Dermis blood vessel endothelial cell (primary cell): ENCODE measurements at regions not wholly inside any gene's neighbourhood (a gene's known extent, or its start where the extent isn't known, plus 50 kb on each side); places are given as distances from the start of the nearest gene placed in this dataset.

Experiments used
- DNase-seq: peaks from one replicate; pipeline ENCODE4 v3.0.0; 2010

DNA sequence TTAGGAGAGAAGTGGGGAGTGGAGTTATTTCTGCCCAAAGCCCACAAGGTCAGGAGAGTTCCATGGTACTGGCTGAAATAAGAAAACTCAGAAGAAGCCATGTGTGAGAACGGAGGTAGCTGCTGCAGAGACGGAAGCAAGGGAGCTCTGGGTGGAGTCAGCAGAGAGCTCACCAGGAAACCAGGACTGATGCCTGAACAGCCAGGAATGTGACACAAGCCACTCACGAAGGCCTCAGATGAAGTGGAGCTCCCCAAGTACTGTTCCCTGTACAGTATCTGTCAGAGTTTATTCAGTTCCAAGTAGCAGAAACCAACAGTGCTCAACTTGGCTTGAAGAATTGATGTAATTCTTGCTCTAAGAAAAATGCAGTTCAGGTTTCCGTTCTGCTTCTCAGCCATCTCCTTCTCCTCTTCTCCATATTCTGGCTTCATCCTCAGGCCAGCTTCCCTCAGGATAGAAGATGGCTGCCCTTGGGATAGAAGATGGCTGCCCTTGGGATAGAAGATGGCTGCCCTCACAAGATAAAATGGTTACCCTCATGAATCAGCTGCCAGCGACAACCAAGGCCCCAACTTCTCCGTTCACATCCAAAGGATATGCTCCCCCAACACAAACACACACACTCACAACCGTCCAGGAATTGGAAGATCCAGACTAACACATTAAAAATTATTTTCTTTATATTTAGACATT, 117.4 kb upstream of the SH3BP4 start:
- DNase-seq, result no peak

DNA sequence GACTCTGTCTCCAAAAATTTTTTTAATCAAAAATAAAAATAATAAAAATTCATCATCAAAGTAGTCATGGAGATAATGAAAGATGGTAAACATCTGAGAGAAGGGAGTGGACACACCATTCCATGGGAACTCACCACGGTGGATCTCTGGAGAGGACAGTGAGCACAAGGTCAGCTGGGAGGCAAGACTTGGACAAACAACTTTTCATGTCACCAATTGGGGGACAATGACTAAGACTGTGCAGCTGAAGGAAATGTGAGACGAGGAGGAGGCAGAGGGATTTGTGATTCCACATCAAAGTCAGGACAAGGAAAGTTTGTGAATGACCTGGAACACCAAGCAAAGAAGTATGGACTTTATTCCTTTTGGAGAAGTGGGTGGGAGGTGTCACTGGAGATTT, 121.0 kb upstream of the SH3BP4 start:
- DNase-seq, result no peak

- DNase-seq, result no peak
Observed at GRCh38 chr2:234829074-234829455, 122.8 kb upstream of the SH3BP4 start.

DNA sequence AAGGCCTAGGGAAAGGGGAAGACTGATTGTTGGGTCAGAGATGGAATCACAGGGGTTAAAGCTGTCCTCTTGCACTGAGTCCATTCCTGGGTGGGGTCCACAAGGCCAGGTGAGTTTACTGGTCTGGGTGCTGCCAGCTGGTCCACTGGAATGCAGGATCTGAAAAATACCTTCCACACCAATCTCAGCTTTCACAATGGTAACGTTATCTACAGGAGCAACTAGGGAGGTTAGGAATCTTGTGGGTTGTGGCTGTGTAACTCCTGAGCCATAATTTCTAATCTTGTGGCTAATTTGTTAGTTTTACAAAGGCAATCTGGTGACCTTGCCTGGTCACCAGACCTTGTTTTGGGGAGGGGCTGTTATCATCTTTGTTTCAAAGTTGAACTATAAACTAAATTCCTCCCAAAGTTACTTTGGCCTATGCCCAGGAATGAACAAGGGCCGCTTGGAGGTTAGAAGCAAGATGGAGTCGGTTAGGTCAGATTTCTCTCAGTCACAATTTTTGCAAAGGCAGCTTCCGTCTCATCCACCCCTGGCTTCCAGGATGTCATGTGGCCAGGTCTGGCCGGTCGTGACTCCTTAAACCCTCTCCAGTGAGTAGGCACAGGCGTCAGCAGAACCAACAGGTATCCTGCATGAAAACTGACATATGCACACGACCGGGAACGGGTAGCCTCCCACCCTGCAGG, 123.3 kb upstream of the SH3BP4 start:
- no peak for DNase-seq

- DNase-seq, result no peak
Observed at GRCh38 chr2:234827096-234827860, 124.5 kb upstream of the SH3BP4 start.

GRCh38 chr2:234826681-234827080, 125.1 kb upstream of the SH3BP4 start:
- DNase-seq, result no peak

DNA sequence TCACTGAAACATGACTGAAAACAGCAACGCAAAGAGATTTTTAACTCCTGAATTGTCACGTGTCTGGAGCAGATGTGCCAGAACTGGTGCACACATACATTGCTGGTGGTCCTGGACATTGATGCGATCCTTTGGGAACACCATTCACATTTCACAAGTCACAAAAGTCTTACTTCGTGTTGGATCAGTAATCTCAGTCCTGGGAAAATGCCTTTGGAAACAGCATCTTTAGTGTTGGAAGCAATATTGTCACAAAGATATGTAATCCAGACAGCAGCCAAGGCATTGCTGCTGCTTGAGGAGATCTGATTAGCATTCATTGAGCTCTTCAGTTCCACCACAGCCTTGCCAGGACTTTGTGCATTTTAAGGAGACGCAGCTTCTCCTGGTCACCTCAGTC, 126.2 kb upstream of the SH3BP4 start:
- DNase-seq, result no peak

- peak; percentile 97 for DNase-seq
Observed at GRCh38 chr2:234823877-234824376, 127.9 kb upstream of the SH3BP4 start.

DNA sequence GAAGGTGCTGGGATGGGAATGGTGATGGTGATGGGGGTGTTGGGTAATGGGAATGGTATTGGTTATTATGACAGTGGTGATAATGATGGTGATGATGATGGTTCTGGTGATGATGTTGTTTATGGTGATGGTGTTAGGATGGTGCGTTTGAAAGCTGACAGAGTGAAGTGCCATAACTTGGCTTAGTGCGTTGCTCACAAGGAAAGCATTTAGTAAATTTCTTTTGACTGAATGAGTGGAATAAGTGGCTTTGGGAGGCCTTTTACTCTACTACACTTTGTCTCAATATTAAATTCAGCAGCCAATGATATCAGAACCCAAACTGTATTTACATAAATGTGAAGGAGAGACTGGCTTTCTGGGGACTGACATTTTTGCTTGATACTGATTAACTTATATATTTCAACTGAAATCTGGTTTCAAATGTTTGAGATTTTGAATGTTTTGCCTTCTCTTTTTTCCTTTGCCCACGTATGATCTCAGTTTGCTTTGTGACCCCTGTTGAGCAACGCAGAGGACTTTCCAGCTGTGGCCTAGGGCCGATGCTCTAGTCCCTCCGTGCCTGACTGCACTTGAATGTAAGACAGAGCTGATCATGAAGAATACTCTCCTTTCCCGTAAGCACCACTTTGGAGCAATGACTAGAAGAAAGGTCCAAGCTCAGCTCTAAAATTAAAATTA, 128.5 kb upstream of the SH3BP4 start:
- no peak for DNase-seq

DNA sequence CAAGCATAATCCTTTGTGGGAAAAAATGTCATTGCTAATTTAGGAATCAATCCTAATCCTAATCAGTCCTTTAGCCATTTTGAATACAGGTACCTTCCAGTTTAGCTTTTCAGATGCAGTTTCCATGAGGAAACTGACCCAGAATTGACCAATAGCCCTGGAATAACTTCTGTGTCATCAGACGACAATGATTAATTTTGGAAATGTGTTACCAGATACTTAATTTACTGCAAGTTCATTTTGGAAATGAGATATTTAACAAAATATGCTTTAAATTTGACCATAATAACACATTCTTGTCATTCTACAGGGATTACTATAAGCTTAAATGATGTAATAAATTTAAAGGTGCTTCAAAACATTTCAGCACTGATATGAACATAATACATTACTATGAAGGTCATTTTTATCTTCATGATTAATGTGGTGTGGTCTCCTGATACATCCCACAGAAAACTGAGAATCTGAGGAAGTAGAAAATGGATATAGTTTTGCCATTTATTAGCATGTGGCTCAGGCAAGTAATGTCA, 129.8 kb upstream of the SH3BP4 start:
- no peak for DNase-seq

GRCh38 chr2:234818937-234819336, 132.9 kb upstream of the SH3BP4 start:
- DNase-seq, result peak; percentile 12

DNA sequence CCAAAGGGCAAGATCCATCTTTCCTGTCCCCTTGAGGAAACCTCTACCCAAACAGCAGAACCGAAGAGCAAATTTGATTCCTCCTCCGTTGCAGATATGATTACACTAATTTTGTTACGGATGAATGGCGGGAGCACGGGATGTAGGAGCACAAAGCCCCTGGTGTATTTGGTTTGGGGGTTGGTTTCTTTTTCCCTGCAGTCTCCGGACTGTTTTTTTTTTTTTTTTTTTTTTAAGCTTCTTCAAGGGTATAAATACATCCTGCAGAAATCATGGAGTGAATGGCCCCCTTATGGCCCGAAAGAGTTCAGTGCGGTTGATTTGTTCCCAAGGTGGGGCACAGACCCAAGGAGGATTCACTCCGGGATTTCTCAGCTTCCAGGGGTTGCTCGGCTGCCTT, 135.3 kb upstream of the SH3BP4 start:
- no peak for DNase-seq

DNA sequence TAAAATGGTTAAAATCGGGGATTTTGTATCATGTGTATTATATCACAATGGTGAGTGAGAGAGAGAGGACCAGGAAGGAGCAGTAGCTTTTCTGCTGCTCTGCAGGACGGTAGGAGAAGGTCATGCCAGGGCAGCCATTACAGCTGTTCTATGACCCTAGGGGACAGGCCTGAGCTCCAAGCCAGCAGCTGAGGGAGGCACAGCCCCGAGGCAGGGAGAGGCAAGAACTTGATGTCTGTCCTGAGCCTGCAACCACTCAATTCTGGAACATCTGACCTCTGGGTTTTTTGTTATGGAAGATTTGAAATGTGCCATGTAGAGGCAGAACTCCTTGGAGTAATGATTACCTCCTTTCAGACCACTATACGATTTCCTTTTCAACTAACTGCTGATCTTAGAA, 135.8 kb upstream of the SH3BP4 start:
- no peak for DNase-seq

DNA sequence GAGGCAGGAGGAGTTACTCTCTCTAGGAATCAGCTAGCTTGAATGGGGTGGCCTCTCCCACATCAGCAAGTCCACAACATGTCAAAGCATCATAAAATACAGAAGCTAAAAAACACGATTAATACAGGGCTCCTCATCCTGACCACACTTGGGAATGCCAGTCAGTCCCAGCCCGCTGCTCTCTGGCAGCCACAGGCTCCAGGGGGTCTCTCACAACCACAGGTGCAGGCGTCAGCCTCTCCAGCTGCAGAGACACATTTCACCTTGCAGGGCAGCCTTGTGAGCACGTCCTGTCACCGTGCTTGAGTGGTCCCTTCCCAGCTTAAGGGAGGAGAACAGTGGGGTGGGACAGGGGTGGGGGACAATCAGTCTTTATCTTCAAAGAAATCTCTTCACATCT, 137.4 kb upstream of the SH3BP4 start:
- DNase-seq, result no peak

GRCh38 chr2:234812851-234813250, 139.0 kb upstream of the SH3BP4 start:
- DNase-seq, result no peak

DNA sequence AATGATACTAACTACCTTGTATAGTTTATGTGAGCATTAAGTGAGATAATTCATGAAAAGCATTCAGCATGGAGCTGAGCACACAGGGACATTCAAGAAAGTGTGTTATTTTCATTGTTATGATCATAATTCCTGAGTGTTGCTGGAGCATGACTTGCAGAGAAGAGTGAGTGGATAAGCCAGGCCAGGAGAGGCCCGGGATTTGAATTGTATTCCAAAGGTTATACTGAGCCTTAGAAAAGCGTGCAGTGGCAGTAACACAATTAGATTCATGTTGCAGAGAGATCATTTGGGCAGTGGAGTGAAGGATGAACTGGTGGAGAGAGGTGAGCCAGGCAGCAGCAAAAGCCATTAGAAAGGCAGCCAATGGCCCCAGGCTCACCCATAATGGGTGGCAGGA, 142.9 kb upstream of the SH3BP4 start:
- no peak for DNase-seq

DNA sequence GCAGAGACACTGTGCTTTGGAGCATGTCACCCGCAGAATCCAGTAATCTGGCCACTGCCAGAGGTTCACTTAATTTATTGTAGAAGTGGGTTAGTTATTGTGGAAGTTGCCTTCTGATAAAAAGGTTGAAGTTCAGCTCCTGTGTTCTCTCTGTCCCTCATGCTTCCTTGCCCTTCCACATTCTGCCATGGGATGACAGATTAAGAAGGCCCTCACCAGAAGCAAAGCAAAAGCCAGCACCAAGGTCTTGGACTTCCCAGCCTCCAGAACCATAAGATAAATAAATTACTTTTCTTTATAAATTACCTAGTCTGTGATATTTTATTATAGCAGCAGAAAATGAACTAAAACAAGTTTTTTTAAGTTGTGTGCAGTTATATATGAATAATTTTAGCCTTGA, 145.0 kb upstream of the SH3BP4 start:
- no peak for DNase-seq

DNA sequence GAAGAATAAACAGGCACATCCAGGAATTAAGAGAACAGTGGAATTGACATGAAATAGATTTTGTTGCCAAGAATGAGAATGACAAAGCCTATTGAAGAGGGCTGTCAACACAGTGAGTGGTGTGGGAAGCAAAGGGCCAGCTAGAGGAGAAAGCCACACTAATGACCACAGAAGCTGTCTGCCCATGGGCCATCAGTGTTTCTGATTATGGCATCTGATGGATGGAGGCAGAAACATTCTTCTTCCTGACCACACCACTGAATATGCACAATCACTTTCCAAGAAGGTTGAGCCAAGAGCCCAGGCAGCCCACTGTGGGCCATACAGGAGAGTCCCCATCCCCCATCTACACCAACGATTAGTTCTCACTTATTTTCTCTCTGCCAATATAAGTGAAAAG, 146.0 kb upstream of the SH3BP4 start:
- no peak for DNase-seq

DNA sequence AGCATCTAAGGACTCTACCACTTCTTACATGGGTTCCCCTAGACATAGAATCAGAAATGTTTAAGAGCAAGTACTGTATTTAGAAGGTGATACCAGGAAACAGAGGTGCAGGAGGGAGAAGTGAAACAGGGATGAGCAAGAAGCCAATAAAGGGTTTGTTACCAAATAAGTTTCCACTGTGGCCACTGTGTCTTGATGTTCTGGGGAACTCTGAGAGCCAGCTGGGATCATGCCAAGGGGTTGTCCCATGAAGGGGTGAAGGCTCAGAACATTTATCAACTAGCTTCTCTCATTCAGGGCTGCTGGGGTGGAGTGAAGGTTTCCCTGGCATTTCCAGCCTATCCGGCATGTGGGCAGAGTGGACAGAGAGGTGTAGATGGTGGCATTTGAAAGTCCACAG, 147.1 kb upstream of the SH3BP4 start:
- no peak for DNase-seq

- DNase-seq, result no peak
Observed at GRCh38 chr2:234802845-234803171, 149.0 kb upstream of the SH3BP4 start.

DNA sequence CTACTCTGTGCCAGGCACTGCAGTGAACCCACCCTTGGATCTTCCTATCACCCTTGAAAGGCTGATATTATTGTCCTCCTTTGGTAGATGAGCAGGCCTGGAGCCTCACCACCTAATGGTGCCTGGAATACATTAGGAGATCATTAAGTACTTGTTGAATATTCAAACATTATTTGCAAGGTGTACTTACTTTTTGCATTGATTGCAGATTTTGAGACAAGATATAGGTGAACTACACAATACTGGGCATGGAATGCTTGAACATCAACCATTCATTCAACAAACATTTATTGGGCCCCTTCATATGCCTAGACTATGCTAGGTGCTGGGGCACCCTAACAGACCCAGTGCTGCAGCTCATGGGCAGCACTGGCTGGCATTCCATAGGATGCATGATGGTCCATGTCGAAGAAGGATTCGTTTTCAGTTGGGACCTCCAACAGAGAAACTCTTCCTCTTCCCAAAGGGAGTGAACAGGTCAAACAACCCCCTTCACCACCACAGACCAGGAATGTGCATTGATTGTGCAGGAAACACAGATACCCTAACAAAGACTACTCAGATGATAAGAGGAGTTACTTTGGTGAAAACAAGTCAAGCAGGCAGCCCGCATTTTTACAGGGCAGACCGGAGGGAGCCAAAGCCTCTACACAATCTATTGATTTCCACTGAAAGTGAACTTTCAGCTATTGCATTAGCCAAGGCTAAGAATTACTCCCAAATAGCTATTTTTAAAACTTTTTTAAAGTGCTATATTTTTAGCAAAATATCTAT, 149.6 kb upstream of the SH3BP4 start:
- DNase-seq, result no peak

GRCh38 chr2:234797566-234798250, 154.1 kb upstream of the SH3BP4 start:
- DNase-seq, result no peak
